Dedifferentiated amniotic fluid mesenchymal stem cell (primary cell): ENCODE measurements at regions not wholly inside any gene's neighbourhood (a gene's known extent, or its start where the extent isn't known, plus 50 kb on each side); places are given as distances from the start of the nearest gene placed in this dataset.

ENCODE experiments used
- DNase-seq: peaks from one replicate; pipeline ENCODE4 v3.0.0-alpha.2; 2016; ENCODE audit errors: extremely low spot score

DNA sequence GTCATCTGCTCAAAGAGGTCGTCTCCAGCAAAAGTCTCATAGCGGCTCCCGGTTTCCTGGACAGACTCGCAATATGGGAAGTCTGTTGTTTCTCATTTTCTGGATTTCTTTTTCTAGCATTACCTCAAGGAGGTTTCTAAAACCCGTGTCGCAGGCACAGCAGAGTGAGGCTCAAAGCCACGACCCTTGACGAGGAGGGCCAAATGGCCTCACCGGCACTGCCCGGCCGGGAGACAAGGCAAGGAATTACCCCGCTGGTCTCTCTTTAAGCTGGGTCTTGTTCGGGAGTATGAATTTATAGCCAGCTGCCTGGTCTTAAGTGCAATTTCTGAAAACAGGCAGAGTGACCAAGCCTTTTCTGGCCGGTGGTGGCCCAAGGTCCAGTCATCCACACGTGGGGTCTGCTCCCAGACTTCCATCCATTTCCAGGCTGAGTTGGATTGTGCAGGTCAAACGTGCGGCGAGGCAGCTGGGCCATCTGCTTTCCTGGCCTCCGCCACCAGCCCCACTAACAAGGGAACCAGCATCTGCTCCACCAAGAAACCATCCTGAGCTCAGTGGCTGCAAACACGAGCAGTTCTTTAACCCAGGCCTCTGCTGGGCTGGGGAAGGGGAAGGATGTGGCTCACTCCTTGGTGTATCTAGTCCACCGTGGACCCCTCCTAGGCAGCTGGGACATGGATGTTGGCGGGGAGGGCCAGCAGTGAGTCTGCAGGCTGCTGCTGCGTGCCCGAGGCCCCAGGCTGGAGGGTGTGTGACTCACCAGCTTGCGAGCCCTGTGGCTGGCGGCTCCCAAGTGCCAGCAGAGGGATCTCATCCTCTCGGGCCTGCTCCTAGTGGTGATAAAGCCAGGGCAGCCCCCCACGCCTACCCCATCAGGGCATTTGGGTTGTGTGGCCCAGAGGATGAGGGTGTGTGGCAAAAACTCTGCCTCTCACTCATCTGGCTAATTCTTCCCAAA, 55.6 kb upstream of the COL5A1 start:
- DNase-seq = peak; percentile 64

DNA sequence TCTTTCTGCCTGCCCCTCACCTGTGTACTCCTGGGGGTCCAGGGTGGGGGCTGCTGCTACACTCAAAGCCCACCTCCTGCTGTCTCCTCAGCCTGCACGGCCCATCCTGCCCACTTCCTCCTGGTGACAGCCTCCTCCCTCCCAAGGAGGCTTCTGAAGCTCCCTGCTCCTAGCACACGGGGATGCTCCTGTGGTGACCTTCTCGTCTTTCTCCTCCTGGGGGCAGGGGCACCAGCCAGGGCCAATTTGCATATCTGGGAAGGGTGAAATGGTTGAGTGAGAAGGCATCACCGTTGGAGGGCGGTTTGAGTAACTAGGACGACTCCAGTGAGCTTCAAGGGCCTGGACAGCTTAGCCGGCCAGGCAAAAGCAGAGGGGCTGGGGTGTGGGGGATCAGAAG, 51.9 kb upstream of the COL5A1 start:
- no peak for DNase-seq

- DNase-seq = no peak
Measured at GRCh38 chr9:134590240-134591081, 51.1 kb upstream of the COL5A1 start.

DNA sequence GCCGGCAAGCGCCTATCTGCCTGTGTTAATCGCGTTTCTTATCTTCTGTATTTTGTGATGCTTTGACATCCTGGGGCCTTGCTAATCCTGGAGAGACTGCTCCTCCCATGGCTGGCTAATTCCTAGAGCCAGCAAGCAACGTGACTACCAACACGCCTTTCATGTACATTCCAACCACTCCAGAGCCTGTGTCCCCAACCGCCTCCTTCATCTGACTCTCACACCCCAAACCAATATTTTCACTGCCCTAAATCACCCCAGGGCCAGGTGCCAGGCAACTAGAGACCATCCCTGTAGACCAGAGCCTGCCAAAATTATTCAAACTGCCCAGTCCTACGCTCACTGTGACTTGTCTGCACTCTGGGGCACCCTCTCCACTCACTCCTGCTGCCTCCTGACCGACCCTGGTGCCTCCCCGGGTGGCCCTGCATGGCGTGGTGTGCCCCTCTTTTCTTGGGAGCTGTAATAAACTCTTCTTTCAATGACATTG, 50.5 kb upstream of the COL5A1 start:
- DNase-seq = no peak

GRCh38 chr9:134591573-134591981, 50.0 kb upstream of the COL5A1 start:
- no peak for DNase-seq
